Neural progenitor cell (in vitro differentiated cells): ENCODE measurements at regions not wholly inside any gene's neighbourhood (a gene's known extent, or its start where the extent isn't known, plus 50 kb on each side); places are given as distances from the start of the nearest gene placed in this dataset.

Experiments used
- EZH2 ChIP-seq: fragments of 200-600 bp; sonication (generic); IDR thresholded peaks from 2 replicates; pipeline ENCODE4 v1.6.1; 2017; ENCODE audit warnings: antibody characterized with exemption, mild to moderate bottlenecking, moderate library complexity
- EZH2phosphoT487 ChIP-seq: fragments of 200-600 bp; sonication (generic); IDR thresholded peaks from 2 replicates; pipeline ENCODE4 v1.6.1; 2017; ENCODE audit warnings: antibody characterized with exemption
- TF ChIP-seq, protein P1 (sequence below): fragments of 200-600 bp; sonication (generic); IDR thresholded peaks from 2 replicates; pipeline ENCODE4 v1.5.1; 2017; ENCODE audit warnings: antibody characterized with exemption, mild to moderate bottlenecking

DNA sequence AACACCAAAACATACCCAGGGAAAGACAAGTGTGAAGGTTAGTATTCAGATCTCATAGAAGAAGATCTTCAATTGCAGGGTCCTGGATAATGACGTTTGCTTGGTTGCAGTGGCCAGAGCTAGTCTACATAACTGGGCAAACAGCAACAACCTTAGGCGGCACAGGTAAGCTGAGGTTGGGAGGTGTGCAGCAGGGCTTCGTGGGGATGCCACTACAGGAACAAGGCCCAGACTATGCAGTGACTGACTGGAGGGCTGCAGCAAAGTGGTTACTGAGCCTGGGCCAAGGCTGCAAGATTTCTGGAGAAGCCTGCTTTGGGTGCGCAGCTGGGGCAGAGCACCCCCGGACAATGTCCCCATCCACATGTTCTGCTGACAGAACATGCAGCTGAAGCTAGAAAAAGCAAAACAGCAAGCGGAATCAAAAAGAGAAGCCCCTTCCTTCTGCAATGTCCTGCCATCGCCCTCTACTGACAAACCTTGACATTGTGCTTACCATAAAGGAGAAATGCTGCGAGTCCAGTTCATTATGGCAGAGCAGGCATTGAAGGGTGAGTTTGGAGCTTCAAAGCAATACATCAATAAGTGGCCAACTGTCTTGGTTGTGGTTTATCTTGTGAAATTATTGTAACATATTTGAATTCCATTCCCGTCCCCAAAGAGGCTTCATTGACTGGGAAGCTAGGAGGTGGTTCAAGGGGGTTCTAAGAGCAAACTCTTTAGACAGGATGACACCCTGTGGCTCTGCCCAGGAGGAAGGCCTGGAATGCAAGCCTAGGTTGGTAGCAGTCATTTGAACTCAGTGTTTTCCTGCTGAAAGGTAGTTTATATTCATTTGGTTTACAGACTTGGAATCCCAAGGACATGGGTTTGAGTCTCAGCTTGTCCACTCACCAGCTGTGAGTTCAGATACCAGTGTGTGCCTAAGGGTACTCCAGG, 217.0 kb downstream of the PDCD6IP start:
- TF ChIP-seq, protein P1, sequence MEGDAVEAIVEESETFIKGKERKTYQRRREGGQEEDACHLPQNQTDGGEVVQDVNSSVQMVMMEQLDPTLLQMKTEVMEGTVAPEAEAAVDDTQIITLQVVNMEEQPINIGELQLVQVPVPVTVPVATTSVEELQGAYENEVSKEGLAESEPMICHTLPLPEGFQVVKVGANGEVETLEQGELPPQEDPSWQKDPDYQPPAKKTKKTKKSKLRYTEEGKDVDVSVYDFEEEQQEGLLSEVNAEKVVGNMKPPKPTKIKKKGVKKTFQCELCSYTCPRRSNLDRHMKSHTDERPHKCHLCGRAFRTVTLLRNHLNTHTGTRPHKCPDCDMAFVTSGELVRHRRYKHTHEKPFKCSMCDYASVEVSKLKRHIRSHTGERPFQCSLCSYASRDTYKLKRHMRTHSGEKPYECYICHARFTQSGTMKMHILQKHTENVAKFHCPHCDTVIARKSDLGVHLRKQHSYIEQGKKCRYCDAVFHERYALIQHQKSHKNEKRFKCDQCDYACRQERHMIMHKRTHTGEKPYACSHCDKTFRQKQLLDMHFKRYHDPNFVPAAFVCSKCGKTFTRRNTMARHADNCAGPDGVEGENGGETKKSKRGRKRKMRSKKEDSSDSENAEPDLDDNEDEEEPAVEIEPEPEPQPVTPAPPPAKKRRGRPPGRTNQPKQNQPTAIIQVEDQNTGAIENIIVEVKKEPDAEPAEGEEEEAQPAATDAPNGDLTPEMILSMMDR: peak; percentile 59
- no peak for TF ChIP-seq EZH2
- TF ChIP-seq EZH2phosphoT487: no peak
